NCI-H1092 (cell line): ENCODE measurements at regions not wholly inside any gene's neighbourhood (a gene's known extent, or its start where the extent isn't known, plus 50 kb on each side); places are given as distances from the start of the nearest gene placed in this dataset.
A peak's percentile ranks its signal among the peaks of the same experiment; 100 is the strongest.

ENCODE experiments used
- DNase-seq: peaks from one replicate; lab custom pipeline; 2025; lab: John Stamatoyannopoulos, UW

GRCh38 chr20:48015141-48015910, 230.0 kb upstream of the SULF2 start:
- DNase-seq, result no peak

GRCh38 chr20:48012401-48012974, 227.2 kb upstream of the SULF2 start:
- DNase-seq, result no peak

GRCh38 chr20:48011025-48011424, 225.7 kb upstream of the SULF2 start:
- no peak for DNase-seq

GRCh38 chr20:48010623-48011022, 225.3 kb upstream of the SULF2 start:
- no peak for DNase-seq

- DNase-seq, result no peak
Measured at GRCh38 chr20:48008850-48009515, 223.7 kb upstream of the SULF2 start.

GRCh38 chr20:48007351-48007750, 222.1 kb upstream of the SULF2 start:
- DNase-seq, result no peak

- no peak for DNase-seq
Measured at GRCh38 chr20:48006036-48006833, 221.0 kb upstream of the SULF2 start.

- no peak for DNase-seq
Measured at GRCh38 chr20:48003021-48003420, 217.7 kb upstream of the SULF2 start.

- no peak for DNase-seq
Measured at GRCh38 chr20:48002517-48002970, 217.3 kb upstream of the SULF2 start.

GRCh38 chr20:47999166-47999565, 213.9 kb upstream of the SULF2 start:
- DNase-seq, result no peak

GRCh38 chr20:47998736-47999135, 213.5 kb upstream of the SULF2 start:
- no peak for DNase-seq

GRCh38 chr20:47995661-47996060, 210.4 kb upstream of the SULF2 start:
- DNase-seq, result no peak

- no peak for DNase-seq
Measured at GRCh38 chr20:47993817-47994216, 208.5 kb upstream of the SULF2 start.

GRCh38 chr20:47993035-47993755, 207.9 kb upstream of the SULF2 start:
- DNase-seq, result no peak

GRCh38 chr20:47991875-47992488, 206.7 kb upstream of the SULF2 start:
- no peak for DNase-seq

- no peak for DNase-seq
Measured at GRCh38 chr20:47990507-47991150, 205.3 kb upstream of the SULF2 start.

GRCh38 chr20:47989957-47990356, 204.7 kb upstream of the SULF2 start:
- DNase-seq, result peak; percentile 16

GRCh38 chr20:47988676-47989075, 203.4 kb upstream of the SULF2 start:
- DNase-seq, result no peak

- no peak for DNase-seq
Measured at GRCh38 chr20:47985092-47985850, 200.0 kb upstream of the SULF2 start.

GRCh38 chr20:47984437-47984836, 199.2 kb upstream of the SULF2 start:
- no peak for DNase-seq
